MG63 (cell line): ENCODE measurements at regions not wholly inside any gene's neighbourhood (a gene's known extent, or its start where the extent isn't known, plus 50 kb on each side); places are given as distances from the start of the nearest gene placed in this dataset.

Experiments used
- DNase-seq: peaks from one replicate; pipeline ENCODE4 v3.0.0-alpha.2; 2020
- H3K27me3 ChIP-seq: fragments of 250-450 bp; sonication (Bioruptor Pico); 2 replicates; pipeline ENCODE4 v1.5.1; 2020; ENCODE audit warnings: mild to moderate bottlenecking, moderate library complexity
- H3K36me3 ChIP-seq: fragments of 250-450 bp; sonication (Bioruptor Pico); 2 replicates; pipeline ENCODE4 v1.5.1; 2020; ENCODE audit warnings: mild to moderate bottlenecking, moderate library complexity
- H3K4me3 ChIP-seq: fragments of 250-450 bp; sonication (Bioruptor Pico); 2 replicates; pipeline ENCODE4 v1.5.1; 2020; ENCODE audit warnings: mild to moderate bottlenecking, moderate library complexity
- H3K9me3 ChIP-seq: fragments of 250-450 bp; sonication (Bioruptor Pico); 2 replicates; pipeline ENCODE4 v1.5.1; 2020; ENCODE audit warnings: mild to moderate bottlenecking, moderate library complexity

- Histone ChIP-seq H3K27me3 (no peaks in the 10 kb centered on the region), H3K9me3 (no peaks in the 10 kb centered on the region), H3K4me3 (no peak overlapping the region), H3K36me3 (no peaks in the 10 kb centered on the region)
- no peak for DNase-seq
These were observed 539.4 kb upstream of the BTBD3 start for GRCh38 chr20:11378252-11378651.

GRCh38 chr20:11379257-11380011, 538.3 kb upstream of the BTBD3 start:
- H3K9me3 ChIP-seq: no peaks in the 10 kb centered on the region
- no peaks in the 10 kb centered on the region for H3K36me3 ChIP-seq
- no peak for DNase-seq
- H3K27me3 ChIP-seq: no peaks in the 10 kb centered on the region
- no peak overlapping the region for H3K4me3 ChIP-seq

GRCh38 chr20:11380283-11380682, 537.4 kb upstream of the BTBD3 start:
- Histone ChIP-seq H3K4me3 (no peak overlapping the region), H3K27me3 (no peaks in the 10 kb centered on the region), H3K9me3 (no peaks in the 10 kb centered on the region), H3K36me3 (no peaks in the 10 kb centered on the region)
- DNase-seq: no peak

GRCh38 chr20:11387189-11387754, 530.4 kb upstream of the BTBD3 start:
- DNase-seq: no peak
- Histone ChIP-seq H3K36me3 (no peaks in the 10 kb centered on the region), H3K9me3 (no peaks in the 10 kb centered on the region), H3K4me3 (no peak overlapping the region), H3K27me3 (no peaks in the 10 kb centered on the region)

- no peaks in the 10 kb centered on the region for H3K9me3 ChIP-seq
- H3K36me3 ChIP-seq: no peaks in the 10 kb centered on the region
- DNase-seq: no peak
- no peak overlapping the region for H3K4me3 ChIP-seq
- no peaks in the 10 kb centered on the region for H3K27me3 ChIP-seq
These were observed 528.5 kb upstream of the BTBD3 start for GRCh38 chr20:11389186-11389585.

- no peak overlapping the region for H3K4me3 ChIP-seq
- DNase-seq: no peak
- H3K27me3 ChIP-seq: no peaks in the 10 kb centered on the region
- H3K9me3 ChIP-seq: no peaks in the 10 kb centered on the region
- H3K36me3 ChIP-seq: no peaks in the 10 kb centered on the region
These were observed 526.1 kb upstream of the BTBD3 start for GRCh38 chr20:11391591-11391990.

- H3K4me3 ChIP-seq: no peak overlapping the region
- no peaks in the 10 kb centered on the region for H3K36me3 ChIP-seq
- no peaks in the 10 kb centered on the region for H3K9me3 ChIP-seq
- no peak for DNase-seq
- no peaks in the 10 kb centered on the region for H3K27me3 ChIP-seq
These were observed 523.4 kb upstream of the BTBD3 start for GRCh38 chr20:11394145-11394833.

- no peak for DNase-seq
- Histone ChIP-seq H3K36me3 (no peaks in the 10 kb centered on the region), H3K27me3 (no peaks in the 10 kb centered on the region), H3K4me3 (no peak overlapping the region), H3K9me3 (no peaks in the 10 kb centered on the region)
These were observed 522.1 kb upstream of the BTBD3 start for GRCh38 chr20:11395581-11395980.

- Histone ChIP-seq H3K9me3 (no peaks in the 10 kb centered on the region), H3K4me3 (no peak overlapping the region), H3K36me3 (no peaks in the 10 kb centered on the region), H3K27me3 (no peaks in the 10 kb centered on the region)
- no peak for DNase-seq
These were observed 515.7 kb upstream of the BTBD3 start for GRCh38 chr20:11401988-11402387.

GRCh38 chr20:11403711-11404110, 514.0 kb upstream of the BTBD3 start:
- DNase-seq: peak; percentile 4
- Histone ChIP-seq H3K4me3 (no peak overlapping the region), H3K27me3 (no peaks in the 10 kb centered on the region), H3K9me3 (no peaks in the 10 kb centered on the region), H3K36me3 (no peaks in the 10 kb centered on the region)

- Histone ChIP-seq H3K9me3 (no peaks in the 10 kb centered on the region), H3K27me3 (no peaks in the 10 kb centered on the region), H3K4me3 (no peak overlapping the region), H3K36me3 (no peaks in the 10 kb centered on the region)
- DNase-seq: no peak
These were observed 510.8 kb upstream of the BTBD3 start for GRCh38 chr20:11406877-11407276.

- Histone ChIP-seq H3K36me3 (no peaks in the 10 kb centered on the region), H3K9me3 (no peaks in the 10 kb centered on the region), H3K4me3 (no peak overlapping the region), H3K27me3 (no peaks in the 10 kb centered on the region)
- no peak for DNase-seq
These were observed 508.1 kb upstream of the BTBD3 start for GRCh38 chr20:11409561-11409960.

- no peak for DNase-seq
- Histone ChIP-seq H3K36me3 (no peaks in the 10 kb centered on the region), H3K4me3 (no peak overlapping the region), H3K27me3 (no peaks in the 10 kb centered on the region), H3K9me3 (no peaks in the 10 kb centered on the region)
These were observed 505.9 kb upstream of the BTBD3 start for GRCh38 chr20:11411765-11412164.

GRCh38 chr20:11426948-11427347, 490.7 kb upstream of the BTBD3 start:
- no peak overlapping the region for H3K4me3 ChIP-seq
- no peaks in the 10 kb centered on the region for H3K9me3 ChIP-seq
- no peaks in the 10 kb centered on the region for H3K27me3 ChIP-seq
- H3K36me3 ChIP-seq: no peaks in the 10 kb centered on the region
- no peak for DNase-seq

- Histone ChIP-seq H3K36me3 (no peaks in the 10 kb centered on the region), H3K4me3 (no peak overlapping the region), H3K9me3 (no peaks in the 10 kb centered on the region), H3K27me3 (no peaks in the 10 kb centered on the region)
- no peak for DNase-seq
These were observed 488.5 kb upstream of the BTBD3 start for GRCh38 chr20:11429168-11429567.

- Histone ChIP-seq H3K4me3 (no peak overlapping the region), H3K36me3 (no peaks in the 10 kb centered on the region), H3K9me3 (no peaks in the 10 kb centered on the region), H3K27me3 (no peaks in the 10 kb centered on the region)
- DNase-seq: no peak
These were observed 487.7 kb upstream of the BTBD3 start for GRCh38 chr20:11429889-11430519.

- Histone ChIP-seq H3K36me3 (no peaks in the 10 kb centered on the region), H3K9me3 (no peaks in the 10 kb centered on the region), H3K27me3 (no peaks in the 10 kb centered on the region), H3K4me3 (no peak overlapping the region)
- no peak for DNase-seq
These were observed 487.0 kb upstream of the BTBD3 start for GRCh38 chr20:11430652-11431051.
